GM21717 (cell line): ENCODE measurements at regions not wholly inside any gene's neighbourhood (a gene's known extent, or its start where the extent isn't known, plus 50 kb on each side); places are given as distances from the start of the nearest gene placed in this dataset.

Experiments used
- ATAC-seq: cut with Tn5 transposase; IDR thresholded peaks from one replicate; pipeline ENCODE4 v1.9.1; 2021; ENCODE audit warnings: mild to moderate bottlenecking, moderate library complexity; ENCODE audit not compliant: unreplicated experiment

DNA sequence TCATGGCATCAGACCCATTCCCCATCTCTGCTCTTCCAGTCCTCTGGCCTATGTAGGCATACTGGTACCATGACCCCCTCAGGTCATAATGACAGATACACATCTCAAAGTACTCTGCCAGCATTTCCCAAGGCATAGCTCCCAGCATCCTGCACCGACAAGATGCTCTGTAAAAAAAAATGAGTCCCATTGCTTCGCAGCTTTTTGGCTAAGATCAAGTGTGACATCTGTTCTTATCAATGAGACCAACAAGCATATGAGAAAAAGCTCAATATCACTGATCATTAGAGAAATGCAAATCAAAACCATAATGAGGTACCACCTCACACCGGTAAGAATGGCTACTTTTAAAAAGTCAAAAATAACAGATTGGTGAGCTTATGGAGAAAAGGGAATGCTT lies 463.9 kb upstream of the PROK2 start:
- ATAC-seq: no peak

DNA sequence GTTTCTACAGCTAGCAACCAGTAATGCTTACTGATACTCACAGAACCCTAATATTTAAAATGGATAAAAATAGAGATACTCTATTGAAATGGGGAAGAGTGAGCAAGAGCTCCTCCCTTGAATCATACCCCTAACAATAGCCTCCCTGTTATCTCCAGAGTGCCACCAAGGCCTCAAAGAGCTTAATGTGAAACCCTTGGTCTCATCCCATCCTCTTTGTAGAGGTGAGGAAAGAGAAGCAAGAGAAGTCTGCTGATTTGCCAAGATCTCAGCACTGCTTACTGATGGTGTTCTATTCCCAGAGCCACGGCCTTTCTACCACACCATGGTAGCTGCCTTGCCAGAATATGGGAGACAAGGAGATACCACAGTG lies 463.4 kb upstream of the PROK2 start:
- no peak for ATAC-seq

DNA sequence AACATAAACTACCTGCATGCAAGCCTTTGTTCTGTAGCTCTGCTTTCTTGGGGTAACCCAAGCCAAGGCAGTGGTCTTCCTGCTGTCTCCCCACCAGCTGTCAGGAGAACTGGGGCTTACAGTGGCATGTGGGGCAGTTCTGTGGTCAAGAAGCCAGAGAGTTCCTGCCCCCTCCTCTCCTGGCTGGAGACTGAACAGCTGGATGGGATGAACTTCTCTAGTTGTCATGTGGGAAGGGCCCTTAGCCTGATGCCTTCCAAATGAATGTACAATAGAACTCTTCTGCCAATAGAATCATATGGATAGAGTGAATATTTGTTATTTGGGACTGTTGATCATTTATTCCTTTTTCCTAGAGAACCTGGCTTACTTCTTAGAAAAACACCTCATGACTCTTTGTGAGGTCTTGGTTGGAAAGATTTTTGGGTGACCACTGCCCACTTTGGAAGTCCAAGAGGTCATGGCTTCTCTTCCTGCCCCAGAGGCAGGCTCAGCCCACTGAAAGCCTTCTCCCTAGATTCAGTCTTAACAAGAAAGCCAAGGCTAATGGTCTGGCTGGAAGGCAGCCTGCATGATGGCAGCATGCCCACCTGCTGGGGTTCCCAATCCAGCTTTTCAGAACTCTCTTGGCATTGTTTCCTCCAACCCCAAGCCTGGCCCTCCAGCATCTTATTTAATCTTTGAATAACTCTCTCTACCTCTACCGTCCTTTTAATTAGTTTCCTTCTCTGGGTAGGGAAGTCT lies 462.9 kb upstream of the PROK2 start:
- no peak for ATAC-seq

- ATAC-seq: no peak
Observed at GRCh38 chr3:72247126-72247525, 462.2 kb upstream of the PROK2 start.

DNA sequence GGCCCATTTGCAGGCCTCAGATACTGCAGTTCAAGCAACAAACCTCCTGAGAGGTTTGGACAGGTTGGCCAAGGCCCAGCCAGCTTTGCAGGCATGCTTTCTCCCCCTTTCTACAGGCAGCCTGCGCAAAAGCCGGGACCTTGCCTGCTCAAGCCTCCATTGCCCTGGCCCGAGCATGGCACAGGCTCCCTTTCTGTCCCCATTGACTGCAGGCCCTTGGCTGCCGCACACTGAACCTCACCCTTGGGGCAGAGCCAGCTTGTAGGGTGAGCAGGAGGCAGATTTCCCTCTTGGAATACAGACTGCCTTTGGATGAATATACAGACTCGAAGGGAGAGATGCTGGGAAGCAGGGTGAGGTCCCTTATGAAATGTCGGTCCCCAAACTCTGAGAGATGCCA lies 461.7 kb upstream of the PROK2 start:
- no peak for ATAC-seq

GRCh38 chr3:72245183-72245811 lies 460.3 kb upstream of the PROK2 start:
- no peak for ATAC-seq

GRCh38 chr3:72244396-72244795 lies 459.4 kb upstream of the PROK2 start:
- no peak for ATAC-seq

- ATAC-seq: no peak
Observed at GRCh38 chr3:72242326-72242725, 457.4 kb upstream of the PROK2 start.

GRCh38 chr3:72241525-72241924 lies 456.6 kb upstream of the PROK2 start:
- no peak for ATAC-seq

DNA sequence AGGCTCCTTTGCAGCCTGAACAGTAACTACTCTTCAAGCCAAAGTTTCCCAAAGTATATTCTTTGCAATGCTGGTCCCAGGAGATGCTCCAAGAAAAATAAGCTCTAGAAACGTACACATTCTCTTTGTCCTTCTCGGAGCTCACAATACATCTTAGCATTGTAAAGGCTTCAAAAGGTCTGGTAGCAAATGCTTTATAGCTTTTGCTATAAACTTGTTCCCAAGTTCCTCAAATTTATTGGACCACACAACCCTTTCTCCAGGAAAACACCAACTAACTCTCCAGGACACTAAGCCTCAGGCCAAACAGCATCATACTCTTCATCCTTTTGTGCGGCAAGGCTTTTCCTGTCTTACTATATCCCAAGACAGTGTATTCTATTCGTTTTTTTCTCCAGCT lies 455.6 kb upstream of the PROK2 start:
- ATAC-seq: no peak

DNA sequence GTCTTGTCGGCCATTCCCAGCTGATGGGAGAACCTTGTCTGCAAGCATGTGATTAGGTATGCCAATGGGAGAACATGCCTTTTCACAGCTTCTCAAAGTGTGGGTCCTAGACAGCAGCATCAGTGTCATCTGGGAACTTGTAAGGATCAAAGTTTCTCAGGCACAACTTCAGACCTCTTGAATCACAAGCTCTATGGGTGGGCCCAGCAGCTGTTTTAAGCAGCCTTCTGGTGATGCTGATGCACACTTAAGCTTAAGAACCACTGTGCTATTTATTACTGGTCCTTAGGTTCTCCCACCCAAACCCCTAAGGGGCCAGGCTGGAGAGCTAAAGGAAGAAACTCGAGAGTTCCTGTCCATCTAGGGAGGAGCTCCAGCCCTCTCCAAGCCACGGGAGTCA lies 453.9 kb upstream of the PROK2 start:
- ATAC-seq: no peak

- no peak for ATAC-seq
Observed at GRCh38 chr3:72238010-72238691, 453.2 kb upstream of the PROK2 start.

- ATAC-seq: no peak
Observed at GRCh38 chr3:72237679-72238009, 452.7 kb upstream of the PROK2 start.

- ATAC-seq: no peak
Observed at GRCh38 chr3:72234391-72234790, 449.4 kb upstream of the PROK2 start.

- no peak for ATAC-seq
Observed at GRCh38 chr3:72233571-72233970, 448.6 kb upstream of the PROK2 start.

DNA sequence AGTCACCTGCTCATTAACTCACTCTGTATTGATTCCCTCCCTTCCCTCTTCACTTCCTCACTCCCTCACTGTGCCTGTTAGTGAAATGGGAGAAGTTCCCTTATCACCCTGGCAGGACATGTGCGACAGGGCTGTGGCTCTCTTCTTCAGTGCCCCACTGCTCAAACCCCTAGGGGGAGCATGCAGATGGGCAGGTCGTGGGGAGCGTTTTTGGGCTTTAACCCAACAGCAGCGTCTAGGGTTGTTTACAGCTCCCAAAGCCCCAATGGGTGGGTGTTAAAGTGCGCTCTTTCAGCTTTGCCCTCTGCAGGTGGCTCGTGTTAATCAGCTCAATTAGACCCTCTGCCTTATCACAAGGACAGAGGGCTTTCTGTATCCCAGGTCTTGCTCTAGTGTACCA lies 447.8 kb upstream of the PROK2 start:
- no peak for ATAC-seq

- no peak for ATAC-seq
Observed at GRCh38 chr3:72232331-72232730, 447.4 kb upstream of the PROK2 start.

GRCh38 chr3:72231439-72232196 lies 446.7 kb upstream of the PROK2 start:
- ATAC-seq: no peak

DNA sequence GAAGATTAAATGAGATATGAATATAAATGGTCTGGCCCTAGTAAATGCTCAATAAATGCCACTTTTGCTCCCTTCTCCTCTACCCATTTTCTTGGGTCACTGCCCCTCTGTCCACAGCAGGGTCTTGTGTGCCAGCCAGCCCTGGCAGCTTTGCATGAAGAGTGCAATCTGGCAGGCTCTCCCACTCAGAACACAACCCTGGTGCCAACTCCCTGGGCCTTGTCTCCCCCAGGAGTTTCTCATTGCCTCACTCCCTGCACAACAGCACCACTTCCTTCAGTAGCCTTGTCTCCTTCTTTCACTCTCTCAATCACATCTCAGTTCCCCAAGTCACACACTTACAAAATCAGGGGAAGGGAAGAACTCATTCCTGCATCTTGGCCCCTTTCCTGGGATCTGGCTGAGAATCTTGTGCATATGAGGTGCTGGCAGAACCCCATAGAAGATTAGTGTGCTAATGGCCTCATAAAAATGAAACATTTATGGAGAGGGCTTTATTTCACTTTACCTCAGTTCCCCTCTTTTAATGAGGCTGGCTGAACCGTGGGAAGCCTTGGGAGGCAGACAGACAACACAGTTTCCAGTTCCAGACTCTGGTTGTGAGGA lies 445.9 kb upstream of the PROK2 start:
- no peak for ATAC-seq

DNA sequence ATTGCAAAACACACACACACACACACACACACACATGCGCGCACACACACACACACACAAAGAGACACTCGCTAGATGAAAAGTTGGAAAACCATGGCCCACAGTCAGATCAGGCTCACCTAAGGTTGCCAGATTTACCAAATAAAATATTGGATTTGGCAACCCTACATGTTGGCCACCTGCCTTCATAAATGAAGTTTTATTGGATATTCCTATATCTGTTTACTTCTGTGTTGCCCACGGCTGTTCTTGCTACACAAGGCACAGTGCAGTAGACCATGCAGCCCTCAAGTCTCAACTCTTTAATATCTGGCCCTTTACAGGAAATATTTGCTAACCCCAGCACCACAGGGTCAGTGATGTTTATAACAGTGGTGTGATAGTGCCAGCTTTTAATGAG lies 445.0 kb upstream of the PROK2 start:
- no peak for ATAC-seq

DNA sequence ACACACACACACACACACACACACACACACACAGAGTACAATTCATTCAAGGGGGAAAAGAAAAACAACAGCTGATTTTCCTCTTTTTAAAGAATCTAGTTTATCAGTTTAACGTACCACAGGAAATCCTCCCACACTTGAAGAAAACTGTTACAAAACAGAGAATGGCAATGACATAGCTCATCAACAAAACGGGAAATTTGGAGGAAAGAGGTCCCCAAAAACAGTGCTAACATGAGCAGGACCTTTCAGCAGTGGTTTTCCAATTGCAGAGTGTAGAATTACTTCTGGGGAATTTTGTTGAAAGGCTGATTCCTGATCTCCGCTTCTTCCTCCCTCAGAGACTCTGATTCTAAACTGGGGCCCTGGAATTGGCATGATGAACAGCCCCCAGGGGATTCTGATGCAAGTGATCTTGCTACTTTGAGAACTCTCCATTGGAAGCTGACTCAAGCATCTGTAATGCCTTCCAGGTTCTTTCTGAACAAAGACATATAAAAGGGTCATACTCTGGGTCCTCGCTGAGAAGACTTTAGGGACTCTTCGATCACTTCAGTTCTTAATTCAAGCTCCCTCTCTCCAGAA lies 442.6 kb upstream of the PROK2 start:
- no peak for ATAC-seq
